HepG2 (cell line): ENCODE measurements at regions not wholly inside any gene's neighbourhood (a gene's known extent, or its start where the extent isn't known, plus 50 kb on each side); places are given as distances from the start of the nearest gene placed in this dataset.
"Not testable (repeated sequence)": the region's sequence is repeated elsewhere in the genome, so short reads cannot be mapped to it uniquely, and the experiment has no call there.

Source experiments
- ATAC-seq: fragments of 200-7000 bp; cut with Tn5 transposase; 3 replicates; pipeline ENCODE4 v1.9.1; 2020; ENCODE audit warnings: mild to moderate bottlenecking, moderate library complexity
- BruUV-seq: library from RNA; stranded (reverse); fragments of 400-500 nt; replicated peaks from 2 replicates; lab custom pipeline; 2021; lab: Mats Ljungman, UMichigan
- CTCF ChIA-PET: fragments of 300-600 bp; formaldehyde crosslinking; extraction: SDS; loops from one replicate; lab custom pipeline; 2021; ENCODE audit warnings: low total read pairs, inconsistent platforms, low intra/inter-chr PET ratio; lab: Yijun Ruan, JAX
- POLR2A ChIA-PET: fragments of 350-600 bp; sonication (Branson Sonifier 250); formaldehyde crosslinking; loops from one replicate; lab custom pipeline; 2020; ENCODE audit warnings: antibody characterized with exemption, inconsistent platforms; lab: Yijun Ruan, JAX
- DNase-seq: peaks from one replicate; pipeline ENCODE4 v3.0.0-alpha.2; 2015; ENCODE audit warnings: low spot score
- FAIRE-seq: peaks from 3 replicates; lab custom pipeline; 2011; peaks lifted over from hg19 to GRCh38; lab: Jason Lieb, UNC
- H2AFZ ChIP-seq: one replicate; pipeline ENCODE4 v1.6.1; 2011; ENCODE audit warnings: low read length, inconsistent platforms
- H3K27ac ChIP-seq: fragments of 300-600 bp; 3 replicates; pipeline ENCODE4 v1.8.0; 2011; ENCODE audit warnings: mixed run types, mild to moderate bottlenecking, mixed read lengths, low read length, inconsistent platforms; ENCODE audit not compliant: insufficient read depth; ENCODE audit errors: extremely low read length
- H3K27me3 ChIP-seq, 2 experiments: fragments of 200-600 bp in 1 of 2; 2 replicates in 1 of 2; 3 replicates in 1 of 2; pipeline versions ENCODE4 v1.6.0 to v1.8.0; 2011; ENCODE audit warnings: low read length in 2 of 2, mild to moderate bottlenecking in 2 of 2, moderate library complexity in 2 of 2, inconsistent platforms in 1 of 2; ENCODE audit not compliant: insufficient read depth in 2 of 2, control insufficient read depth in 1 of 2
- H3K36me3 ChIP-seq, 2 experiments: fragments of 200-600 bp in 1 of 2; replicated peaks in 1 of 2; 2 replicates in 1 of 2; 3 replicates in 1 of 2; pipeline versions ENCODE4 v1.5.1 to v1.8.0; 2011; ENCODE audit warnings: low read length in 2 of 2, inconsistent platforms in 1 of 2; ENCODE audit not compliant: insufficient read depth in 2 of 2, control insufficient read depth in 1 of 2
- H3K4me1 ChIP-seq: 2 replicates; pipeline ENCODE4 v1.5.1; 2012; ENCODE audit warnings: low read length, inconsistent platforms; ENCODE audit not compliant: insufficient read depth
- H3K4me2 ChIP-seq: 2 replicates; pipeline ENCODE4 v1.6.0; 2011; ENCODE audit warnings: low read depth, low read length, inconsistent platforms
- H3K4me3 ChIP-seq, 3 experiments: fragments of 200-600 bp in 1 of 3; sonication (generic), shearing (Covaris generic) in 1 of 3; replicated peaks in 1 of 3; 2 replicates each; pipeline ENCODE4 v1.5.1; 2011 to 2016; ENCODE audit warnings: low read length in 3 of 3, inconsistent platforms in 2 of 3, low read depth in 2 of 3, mild to moderate bottlenecking in 2 of 3, control low read depth in 1 of 3, mixed read lengths in 1 of 3; ENCODE audit not compliant: insufficient read depth in 1 of 3
- H3K79me2 ChIP-seq: one replicate; pipeline ENCODE4 v1.6.1; 2011; ENCODE audit warnings: low read length, inconsistent platforms; ENCODE audit not compliant: insufficient read depth
- H3K9ac ChIP-seq: 2 replicates; pipeline ENCODE4 v1.6.0; 2011; ENCODE audit warnings: mild to moderate bottlenecking, low read depth, low read length, inconsistent platforms; ENCODE audit not compliant: insufficient read depth
- H3K9me3 ChIP-seq: 2 replicates; pipeline ENCODE4 v1.5.1; 2012; ENCODE audit warnings: mild to moderate bottlenecking, low read length
- H4K20me1 ChIP-seq: 2 replicates; pipeline ENCODE4 v1.6.0; 2011; ENCODE audit warnings: inconsistent platforms, mild to moderate bottlenecking, low read length, moderate library complexity; ENCODE audit not compliant: insufficient read depth
- ATF7-NPFF ChIP-seq: sonication (generic); formaldehyde crosslinking; IDR thresholded peaks from 2 replicates; pipeline ENCODE4 v1.8.1; 2023; ENCODE audit warnings: mild to moderate bottlenecking, low read depth, missing genetic modification reagents, moderate library complexity
- CREM ChIP-seq, 2 experiments: sonication (generic) in 1 of 2; formaldehyde crosslinking in 1 of 2; IDR thresholded peaks; 2 replicates each; pipeline versions ENCODE4 v1.4.0 to v1.6.1; 2016 to 2020; ENCODE audit warnings: antibody characterized with exemption in 1 of 2, mild to moderate bottlenecking in 1 of 2, missing genetic modification reagents in 1 of 2
- HIVEP1 ChIP-seq: sonication (generic); formaldehyde crosslinking; IDR thresholded peaks from 2 replicates; pipeline ENCODE4 v1.4.0; 2020; ENCODE audit warnings: mild to moderate bottlenecking, missing genetic modification reagents
- MAFK ChIP-seq, 2 experiments: IDR thresholded peaks in 1 of 2; conservative IDR thresholded peaks in 1 of 2; 2 replicates each; pipeline ENCODE4 v1.6.1; 2011; ENCODE audit warnings: improper control_type of control experiment in 2 of 2, low read length in 2 of 2
- NFE2 ChIP-seq: sonication (generic); formaldehyde crosslinking; IDR thresholded peaks from 2 replicates; pipeline ENCODE4 v1.4.0; 2020; ENCODE audit warnings: missing genetic modification reagents
- TSC22D2 ChIP-seq: sonication (generic); formaldehyde crosslinking; IDR thresholded peaks from 2 replicates; pipeline ENCODE4 v1.5.1; 2020; ENCODE audit warnings: missing genetic modification reagents, mild to moderate bottlenecking, borderline replicate concordance
- U2AF2 ChIP-seq: fragments of 200-400 bp; formaldehyde crosslinking; IDR thresholded peaks from 2 replicates; pipeline ENCODE4 v1.6.1; 2017; ENCODE audit warnings: low read depth, mild to moderate bottlenecking, low read length
- WGBS: methylation state at CpG from one replicate; pipeline ENCODE4 v1.1.6; 2017; ENCODE audit warnings: low lambda C conversion rate; 5-methylcytosine and 5-hydroxymethylcytosine counted together
- in situ Hi-C: cut with HindIII; loops from 2 replicates; pipeline ENCODE4 v1.10.0; 2017; ENCODE audit warnings: low pct_unique_long_range_greater_than_20kb; ENCODE audit not compliant: extremely low pct_ligation_motif_present
- intact Hi-C: fragments of 100-400 bp; cut with micrococcal nuclease; formaldehyde crosslinking; loops from one replicate; pipeline ENCODE4 v1.10.0; 2022; ENCODE audit not compliant: unreplicated experiment
- TF ChIP-seq, protein P1 (sequence below): sonication (generic); formaldehyde crosslinking; IDR thresholded peaks from 2 replicates; pipeline ENCODE4 v1.5.0; 2020; ENCODE audit warnings: mild to moderate bottlenecking, missing genetic modification reagents
- TF ChIP-seq, protein P2 (sequence below): sonication (generic); formaldehyde crosslinking; IDR thresholded peaks from 2 replicates; pipeline ENCODE4 v1.9.0; 2022; ENCODE audit warnings: low read depth, missing genetic modification reagents

DNA sequence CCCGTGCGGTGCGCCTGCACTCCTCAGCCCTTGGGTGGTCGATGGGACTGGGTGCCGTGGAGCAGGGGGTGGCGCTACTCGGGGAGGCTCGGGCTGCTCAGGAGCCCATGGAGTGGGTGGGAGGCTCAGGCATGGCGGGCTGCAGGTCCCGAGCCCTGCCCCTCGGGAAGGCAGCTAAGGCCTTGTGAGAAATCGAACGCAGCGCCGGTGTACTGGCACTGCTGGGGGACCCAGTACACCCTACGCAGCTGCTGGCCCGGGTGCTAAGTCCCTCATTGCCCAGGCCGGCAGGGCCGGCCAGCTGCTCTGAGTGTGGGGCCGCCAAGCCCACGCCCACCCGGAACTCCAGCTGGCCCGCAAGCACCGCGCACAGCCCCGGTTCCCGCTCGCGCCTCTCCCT, 396.9 kb upstream of the RIOK2 start:
- CTCF ChIA-PET, FAIRE-seq, H3K4me1 ChIP-seq, POLR2A ChIA-PET, H4K20me1 ChIP-seq, H3K9ac ChIP-seq, H3K4me2 ChIP-seq, H3K27ac ChIP-seq, ATAC-seq, H3K27me3 ChIP-seq, DNase-seq, H3K79me2 ChIP-seq, H2AFZ ChIP-seq, H3K9me3 ChIP-seq, H3K4me3 ChIP-seq, BruUV-seq, in situ Hi-C loops, intact Hi-C loops, H3K36me3 ChIP-seq: not testable (repeated sequence)
- WGBS: 73% methylated on average over 12 of the region's 29 CpGs

DNA sequence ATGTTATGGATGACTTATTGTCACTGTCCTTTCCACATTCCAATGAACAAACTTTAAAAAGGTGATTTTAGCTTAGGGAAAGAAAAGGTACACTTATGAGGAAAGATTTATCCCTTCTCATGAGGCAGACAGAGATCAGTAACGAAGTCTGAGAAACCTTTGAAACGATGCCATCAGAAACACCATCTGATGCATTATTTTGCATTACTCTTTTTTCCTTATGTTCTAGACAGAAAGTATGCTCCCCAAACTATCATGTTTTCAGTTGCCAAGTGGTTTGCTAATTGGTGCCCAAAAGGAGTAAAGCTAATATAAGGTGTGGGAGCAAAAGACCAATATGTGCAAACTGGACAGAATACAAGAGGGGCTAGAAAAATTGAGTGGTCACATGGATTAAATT, 397.7 kb upstream of the RIOK2 start:
- FAIRE-seq: no peak

More for the DNA sequence above, 397.7 kb upstream of the RIOK2 start:
- Histone ChIP-seq H3K4me1 (no peaks in the 10 kb centered on the region), H3K27me3 (no peaks in the 10 kb centered on the region), H2AFZ (no peak overlapping the region), H4K20me1 (no peaks in the 10 kb centered on the region), H3K27ac (no peak overlapping the region), H3K79me2 (no peaks in the 10 kb centered on the region), H3K9ac (no peak overlapping the region), H3K9me3 (no peaks in the 10 kb centered on the region), H3K4me3 (no peak overlapping the region), H3K36me3 (no peaks in the 10 kb centered on the region), H3K4me2 (no peak overlapping the region)
- 37% methylated on average over 2 of the region's 2 CpGs for WGBS
- ChIA-PET CTCF (no interaction called here), POLR2A (no interaction called here)
- ATAC-seq (no peak), DNase-seq (no peak)
- no TSS peak for BruUV-seq
- intact Hi-C loops: no loop called here
- in situ Hi-C loops: no loop called here
- TF ChIP-seq, protein P1, sequence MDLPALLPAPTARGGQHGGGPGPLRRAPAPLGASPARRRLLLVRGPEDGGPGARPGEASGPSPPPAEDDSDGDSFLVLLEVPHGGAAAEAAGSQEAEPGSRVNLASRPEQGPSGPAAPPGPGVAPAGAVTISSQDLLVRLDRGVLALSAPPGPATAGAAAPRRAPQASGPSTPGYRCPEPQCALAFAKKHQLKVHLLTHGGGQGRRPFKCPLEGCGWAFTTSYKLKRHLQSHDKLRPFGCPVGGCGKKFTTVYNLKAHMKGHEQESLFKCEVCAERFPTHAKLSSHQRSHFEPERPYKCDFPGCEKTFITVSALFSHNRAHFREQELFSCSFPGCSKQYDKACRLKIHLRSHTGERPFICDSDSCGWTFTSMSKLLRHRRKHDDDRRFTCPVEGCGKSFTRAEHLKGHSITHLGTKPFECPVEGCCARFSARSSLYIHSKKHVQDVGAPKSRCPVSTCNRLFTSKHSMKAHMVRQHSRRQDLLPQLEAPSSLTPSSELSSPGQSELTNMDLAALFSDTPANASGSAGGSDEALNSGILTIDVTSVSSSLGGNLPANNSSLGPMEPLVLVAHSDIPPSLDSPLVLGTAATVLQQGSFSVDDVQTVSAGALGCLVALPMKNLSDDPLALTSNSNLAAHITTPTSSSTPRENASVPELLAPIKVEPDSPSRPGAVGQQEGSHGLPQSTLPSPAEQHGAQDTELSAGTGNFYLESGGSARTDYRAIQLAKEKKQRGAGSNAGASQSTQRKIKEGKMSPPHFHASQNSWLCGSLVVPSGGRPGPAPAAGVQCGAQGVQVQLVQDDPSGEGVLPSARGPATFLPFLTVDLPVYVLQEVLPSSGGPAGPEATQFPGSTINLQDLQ (CRISPR knock-in tag): no peak
- TF ChIP-seq ATF7-NPFF (CRISPR knock-in tag) (no peak), MAFK (conservative IDR thresholded peaks at IDR 0.05 in 1 of 2, IDR thresholded peaks at IDR 0.05 in 1 of 2; ENCODE audit: low read length in 2 of 2) (no peak), NFE2 (no peak), CREM (IDR thresholded peaks at IDR 0.05) (no peak), CREM (CRISPR knock-in tag; IDR thresholded peaks at IDR 0.05) (no peak), HIVEP1 (CRISPR knock-in tag) (no peak), TSC22D2 (no peak), U2AF2 (no peak)
- TF ChIP-seq, protein P2, sequence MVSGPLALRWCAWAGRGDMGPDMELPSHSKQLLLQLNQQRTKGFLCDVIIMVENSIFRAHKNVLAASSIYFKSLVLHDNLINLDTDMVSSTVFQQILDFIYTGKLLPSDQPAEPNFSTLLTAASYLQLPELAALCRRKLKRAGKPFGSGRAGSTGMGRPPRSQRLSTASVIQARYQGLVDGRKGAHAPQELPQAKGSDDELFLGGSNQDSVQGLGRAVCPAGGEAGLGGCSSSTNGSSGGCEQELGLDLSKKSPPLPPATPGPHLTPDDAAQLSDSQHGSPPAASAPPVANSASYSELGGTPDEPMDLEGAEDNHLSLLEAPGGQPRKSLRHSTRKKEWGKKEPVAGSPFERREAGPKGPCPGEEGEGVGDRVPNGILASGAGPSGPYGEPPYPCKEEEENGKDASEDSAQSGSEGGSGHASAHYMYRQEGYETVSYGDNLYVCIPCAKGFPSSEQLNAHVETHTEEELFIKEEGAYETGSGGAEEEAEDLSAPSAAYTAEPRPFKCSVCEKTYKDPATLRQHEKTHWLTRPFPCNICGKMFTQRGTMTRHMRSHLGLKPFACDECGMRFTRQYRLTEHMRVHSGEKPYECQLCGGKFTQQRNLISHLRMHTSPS (CRISPR knock-in tag): no peak
